HCT116 (cell line): ENCODE measurements at regions not wholly inside any gene's neighbourhood (a gene's known extent, or its start where the extent isn't known, plus 50 kb on each side); places are given as distances from the start of the nearest gene placed in this dataset.

ENCODE experiments used
- ATAC-seq: fragments of 200-7000 bp; cut with Tn5 transposase; 2 replicates; pipeline ENCODE4 v1.9.1; 2020; ENCODE audit warnings: mild to moderate bottlenecking, moderate library complexity
- BruUV-seq: library from RNA; stranded (reverse); fragments of 400-500 nt; replicated peaks from 2 replicates; lab custom pipeline; 2021; lab: Mats Ljungman, UMichigan
- CTCF ChIA-PET: fragments of 300-600 bp; sonication (Branson Sonifier 250); formaldehyde crosslinking; loops from one replicate; lab custom pipeline; 2021; ENCODE audit warnings: antibody characterized with exemption; lab: Charles Lee
- POLR2A ChIA-PET: fragments of 300-600, 350-600 bp; sonication (Branson Sonifier 250); formaldehyde crosslinking; loops from one replicate; lab custom pipeline; 2021; ENCODE audit warnings: antibody characterized with exemption; lab: Charles Lee
- RAD21 ChIA-PET, 2 experiments: fragments of 300-600 bp; sonication (Branson Sonifier 250); formaldehyde crosslinking; loops; one replicate each; lab custom pipeline; 2023; ENCODE audit warnings: low total read pairs in 2 of 2; ENCODE audit not compliant: uncharacterized antibody in 2 of 2, unreplicated experiment in 2 of 2, low non-redundant PET in 1 of 2; lab: Charles Lee
- DNase-seq: peaks from one replicate; pipeline ENCODE4 v3.0.0-alpha.2; 2010; ENCODE audit warnings: low read depth, low spot score
- H2AFZ ChIP-seq: fragments of 200-600 bp; shearing (Covaris generic), sonication (generic); 2 replicates; pipeline ENCODE4 v1.6.1; 2017; ENCODE audit warnings: low read depth, mixed run types, mixed read lengths, antibody characterized with exemption, low read length; ENCODE audit not compliant: poor library complexity, severe bottlenecking
- H3K27ac ChIP-seq: 2 replicates; pipeline ENCODE4 v1.5.1; 2012; ENCODE audit warnings: low read depth, low read length
- H3K27me3 ChIP-seq: fragments of 200-600 bp; sonication (generic); 2 replicates; pipeline ENCODE4 v1.6.1; 2016; ENCODE audit warnings: mixed run types, low read length, mixed read lengths; ENCODE audit not compliant: insufficient read depth
- H3K36me3 ChIP-seq, 2 experiments: fragments of 200-500 bp in 1 of 2; fragments of 200-600 bp in 1 of 2; sonication (Bioruptor generic) in 1 of 2; sonication (generic) in 1 of 2; 2 replicates each; pipeline versions ENCODE4 v1.5.1 to v1.6.1; 2014 to 2016; ENCODE audit warnings: low read length in 2 of 2, inconsistent platforms in 1 of 2, mixed read lengths in 1 of 2, mixed run types in 1 of 2; ENCODE audit not compliant: insufficient read depth in 2 of 2, control insufficient read depth in 1 of 2
- H3K4me1 ChIP-seq, 2 experiments: fragments of 200-600 bp in 1 of 2; sonication (generic) in 1 of 2; 2 replicates each; pipeline versions ENCODE4 v1.5.1 to v1.6.1; 2012 to 2017; ENCODE audit warnings: low read length in 2 of 2, inconsistent platforms in 1 of 2, mild to moderate bottlenecking in 1 of 2, mixed read lengths in 1 of 2, mixed run types in 1 of 2, moderate library complexity in 1 of 2; ENCODE audit not compliant: insufficient read depth in 2 of 2, control insufficient read depth in 1 of 2
- H3K4me2 ChIP-seq: fragments of 200-600 bp; sonication (generic); 2 replicates; pipeline ENCODE4 v1.6.1; 2017; ENCODE audit warnings: mixed run types, low read length, mixed read lengths
- H3K4me3 ChIP-seq, 2 experiments: fragments of 200-600 bp in 1 of 2; sonication (generic) in 1 of 2; replicated peaks in 1 of 2; 2 replicates each; pipeline ENCODE4 v1.5.1; 2011 to 2016; ENCODE audit warnings: low read length in 2 of 2, control low read depth in 1 of 2, low read depth in 1 of 2, mild to moderate bottlenecking in 1 of 2, mixed read lengths in 1 of 2, mixed run types in 1 of 2
- H3K79me2 ChIP-seq: fragments of 200-600 bp; sonication (generic); 2 replicates; pipeline ENCODE4 v1.6.1; 2017; ENCODE audit warnings: mild to moderate bottlenecking, mixed run types, low read length, moderate library complexity, mixed read lengths; ENCODE audit not compliant: insufficient read depth
- H3K9ac ChIP-seq: fragments of 200-600 bp; sonication (generic); 2 replicates; pipeline ENCODE4 v1.6.1; 2016; ENCODE audit warnings: low read length, mixed read lengths
- H3K9me2 ChIP-seq: fragments of 200-600 bp; sonication (generic), shearing (Covaris generic); 2 replicates; pipeline ENCODE4 v1.6.1; 2017; ENCODE audit warnings: mixed run types, mild to moderate bottlenecking, moderate library complexity; ENCODE audit not compliant: insufficient read depth
- H3K9me3 ChIP-seq, 2 experiments: fragments of 200-500 bp in 1 of 2; fragments of 200-600 bp in 1 of 2; sonication (Bioruptor generic) in 1 of 2; sonication (generic) in 1 of 2; 2 replicates each; pipeline ENCODE4 v1.6.1; 2014 to 2017; ENCODE audit warnings: low read length in 2 of 2, mixed read lengths in 2 of 2, inconsistent platforms in 1 of 2, low read depth in 1 of 2, mild to moderate bottlenecking in 1 of 2, mixed run types in 1 of 2, moderate library complexity in 1 of 2; ENCODE audit not compliant: control insufficient read depth in 1 of 2, insufficient read depth in 1 of 2
- H4K20me1 ChIP-seq: fragments of 200-600 bp; sonication (generic), shearing (Covaris generic); 2 replicates; pipeline ENCODE4 v1.6.1; 2017; ENCODE audit warnings: mixed run types, mild to moderate bottlenecking, moderate library complexity; ENCODE audit not compliant: insufficient read depth
- ATF3 ChIP-seq: IDR thresholded peaks from 2 replicates; pipeline ENCODE4 v1.6.1; 2012
- CBX3 ChIP-seq: IDR thresholded peaks from 2 replicates; pipeline ENCODE4 v1.6.1; 2012; ENCODE audit warnings: low read depth
- CEBPB ChIP-seq: IDR thresholded peaks from 2 replicates; pipeline ENCODE4 v1.6.1; 2012; ENCODE audit warnings: low read depth
- CTCF ChIP-seq, 3 experiments: fragments of 200-600 bp in 1 of 3; sonication (generic) in 1 of 3; IDR thresholded peaks in 2 of 3; conservative IDR thresholded peaks in 1 of 3; 2 replicates each; pipeline ENCODE4 v1.5.1; 2012 to 2017; ENCODE audit warnings: low read depth in 2 of 3, low read length in 2 of 3, antibody characterized with exemption in 1 of 3, borderline replicate concordance in 1 of 3, control low read depth in 1 of 3, mild to moderate bottlenecking in 1 of 3, mixed read lengths in 1 of 3, mixed run types in 1 of 3, moderate library complexity in 1 of 3; ENCODE audit not compliant: insufficient read depth in 1 of 3
- EGR1 ChIP-seq: IDR thresholded peaks from 2 replicates; pipeline ENCODE4 v1.6.1; 2012; ENCODE audit warnings: low read depth
- EZH2 ChIP-seq: fragments of 200-600 bp; sonication (generic); IDR thresholded peaks from 2 replicates; pipeline ENCODE4 v1.6.1; 2017; ENCODE audit warnings: antibody characterized with exemption, mixed run types
- JUND ChIP-seq: IDR thresholded peaks from 2 replicates; pipeline ENCODE4 v1.6.1; 2012
- MAX ChIP-seq: IDR thresholded peaks from 2 replicates; pipeline ENCODE4 v1.6.1; 2012
- POLR2A ChIP-seq: IDR thresholded peaks from 2 replicates; pipeline ENCODE4 v1.7.0; 2011; ENCODE audit warnings: borderline replicate concordance; ENCODE audit not compliant: insufficient read depth, insufficient read length; ENCODE audit errors: extremely low read depth
- POLR2AphosphoS5 ChIP-seq: IDR thresholded peaks from 2 replicates; pipeline ENCODE4 v1.6.1; 2011; ENCODE audit warnings: mild to moderate bottlenecking, low read depth, low read length, moderate library complexity
- RAD21 ChIP-seq: IDR thresholded peaks from 2 replicates; pipeline ENCODE4 v1.6.1; 2012; ENCODE audit warnings: low read depth, mild to moderate bottlenecking
- SIN3A ChIP-seq: IDR thresholded peaks from 2 replicates; pipeline ENCODE4 v1.6.1; 2012; ENCODE audit warnings: low read depth
- SP1 ChIP-seq: IDR thresholded peaks from 2 replicates; pipeline ENCODE4 v1.6.1; 2012; ENCODE audit warnings: low read depth
- SRF ChIP-seq: IDR thresholded peaks from 2 replicates; pipeline ENCODE4 v1.6.1; 2012; ENCODE audit warnings: low read depth
- YY1 ChIP-seq: IDR thresholded peaks from 2 replicates; pipeline ENCODE4 v1.6.1; 2011; ENCODE audit warnings: low read length, low read depth, moderate library complexity, mild to moderate bottlenecking; ENCODE audit not compliant: insufficient replicate concordance; ENCODE audit errors: extremely low read depth
- ZBTB33 ChIP-seq: IDR thresholded peaks from 2 replicates; pipeline ENCODE4 v1.6.1; 2011; ENCODE audit warnings: mild to moderate bottlenecking, low read length, moderate library complexity; ENCODE audit not compliant: insufficient replicate concordance; ENCODE audit errors: extremely low read depth
- ZFX ChIP-seq: fragments of 450-650 bp; IDR thresholded peaks from 2 replicates; pipeline ENCODE4 v1.6.1; 2017
- intact Hi-C: fragments of 100-400 bp; cut with micrococcal nuclease; formaldehyde crosslinking; loops from 2 replicates; pipeline ENCODE4 v1.10.0; 2022

- TF ChIP-seq YY1 (no peak), EGR1 (no peak), SRF (no peak), CEBPB (no peak), CTCF (IDR thresholded peaks at IDR 0.05 in 2 of 3, conservative IDR thresholded peaks at IDR 0.05 in 1 of 3; ENCODE audit: borderline replicate concordance in 1 of 3, insufficient read depth in 1 of 3, low read depth in 2 of 3, low read length in 2 of 3) (no peak), SP1 (no peak), MAX (no peak), POLR2AphosphoS5 (no peak), EZH2 (no peak), ATF3 (no peak), RAD21 (no peak), JUND (no peak), POLR2A (no peak), ZBTB33 (no peak), ZFX (no peak), SIN3A (no peak), CBX3 (no peak)
- ChIA-PET RAD21 (no interaction called here), CTCF (no interaction called here), POLR2A (no interaction called here)
- Histone ChIP-seq H3K9me3 (no peaks in the 10 kb centered on the region), H4K20me1 (no peaks in the 10 kb centered on the region), H3K79me2 (no peaks in the 10 kb centered on the region), H3K4me1 (no peaks in the 10 kb centered on the region), H2AFZ (no peak overlapping the region), H3K4me2 (no peak overlapping the region), H3K9ac (no peak overlapping the region), H3K9me2 (no peaks in the 10 kb centered on the region), H3K27me3 (peaks cover 55% of the 10 kb centered on the region), H3K36me3 (no peaks in the 10 kb centered on the region), H3K27ac (no peak overlapping the region), H3K4me3 (no peak overlapping the region)
- no TSS peak for BruUV-seq
- intact Hi-C loops = no loop called here
- ATAC-seq (no peak), DNase-seq (no peak)
Measured at GRCh38 chr15:81511138-81511537, 137.1 kb upstream of the TMC3 start.
